Jurkat, Clone E6-1 (cell line): ENCODE measurements at regions not wholly inside any gene's neighbourhood (a gene's known extent, or its start where the extent isn't known, plus 50 kb on each side); places are given as distances from the start of the nearest gene placed in this dataset.
"Not testable (repeated sequence)": the region's sequence is repeated elsewhere in the genome, so short reads cannot be mapped to it uniquely, and the experiment has no call there.

Experiments used
- DNase-seq: peaks from one replicate; pipeline ENCODE4 v3.0.0-alpha.2; 2011; ENCODE audit warnings: low read depth, low spot score
- H3K4me3 ChIP-seq: 2 replicates; pipeline ENCODE4 v1.5.1; 2011; ENCODE audit warnings: mild to moderate bottlenecking, low read length, control low read depth, moderate library complexity

DNA sequence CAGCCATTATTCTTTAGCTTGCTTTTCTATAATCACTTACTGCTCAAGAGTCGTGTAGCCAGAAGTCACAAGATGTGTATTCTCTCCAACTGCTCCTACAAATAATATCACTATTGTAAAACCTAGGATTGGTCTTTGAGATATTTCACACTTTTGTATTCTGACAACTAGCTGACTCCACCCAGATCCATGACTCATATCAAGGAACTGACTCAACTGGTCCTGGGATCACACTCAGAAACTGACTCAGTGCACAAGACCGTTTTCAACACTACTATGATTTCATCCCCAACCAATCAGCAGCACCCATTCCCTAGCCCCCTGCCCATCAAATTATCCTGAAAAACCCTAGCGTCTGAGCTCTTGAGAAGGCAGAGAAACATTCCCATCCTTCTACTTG lies 56.5 kb upstream of the ORC5 start:
- no peak overlapping the region for H3K4me3 ChIP-seq
- no peak for DNase-seq

DNA sequence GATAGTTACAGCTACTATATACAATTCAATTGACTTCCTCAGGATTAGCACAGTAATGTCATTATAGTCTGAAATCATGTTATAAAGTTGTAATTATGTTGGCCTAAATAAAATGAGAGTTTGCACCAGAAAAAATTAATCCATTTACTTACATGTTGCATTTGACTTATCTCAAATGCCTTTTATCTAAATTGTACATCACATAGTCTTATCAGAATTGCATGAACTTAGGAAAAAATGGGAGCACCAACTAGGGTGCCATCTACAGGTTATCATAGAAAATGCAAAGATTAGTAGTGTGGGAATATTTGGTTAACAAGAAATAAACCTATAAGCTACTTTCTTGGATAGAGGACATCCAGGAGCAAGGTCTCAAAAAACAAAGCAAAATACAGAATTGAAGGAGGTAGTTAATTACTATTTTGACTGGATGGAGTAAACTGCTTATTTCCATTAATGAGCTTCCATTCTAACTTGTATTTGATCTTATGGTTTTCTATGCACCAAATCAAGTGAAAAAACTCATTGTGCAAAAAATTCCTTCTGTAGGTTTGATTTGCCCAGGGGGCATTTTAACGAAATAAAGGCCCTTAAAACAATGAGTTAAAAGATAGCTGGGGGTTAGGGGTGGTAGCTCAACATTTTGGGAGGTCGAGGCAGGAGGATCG lies 60.0 kb upstream of the ORC5 start:
- peak; percentile 6 for DNase-seq
- H3K4me3 ChIP-seq: no peak overlapping the region

DNA sequence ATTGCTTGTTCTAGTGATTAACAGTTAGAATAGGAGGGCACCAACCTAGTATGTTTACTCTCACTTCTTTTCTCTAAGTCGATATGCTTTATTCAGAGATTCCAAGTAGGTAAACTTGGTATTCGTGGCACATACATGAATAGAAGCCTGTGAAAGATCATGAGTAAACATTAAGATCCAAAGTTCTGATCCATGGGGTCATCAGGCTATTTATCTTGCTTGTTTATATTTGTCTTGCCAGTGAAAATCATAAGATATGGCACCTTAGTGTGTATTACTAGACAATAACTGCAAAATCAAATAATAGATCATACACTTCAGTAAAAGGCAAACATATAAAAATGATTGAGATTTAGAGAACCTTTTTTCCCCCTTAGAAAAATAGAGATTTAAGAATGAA lies 56.5 kb upstream of the LHFPL3 start:
- H3K4me3 ChIP-seq: no peak overlapping the region
- DNase-seq: no peak

DNA sequence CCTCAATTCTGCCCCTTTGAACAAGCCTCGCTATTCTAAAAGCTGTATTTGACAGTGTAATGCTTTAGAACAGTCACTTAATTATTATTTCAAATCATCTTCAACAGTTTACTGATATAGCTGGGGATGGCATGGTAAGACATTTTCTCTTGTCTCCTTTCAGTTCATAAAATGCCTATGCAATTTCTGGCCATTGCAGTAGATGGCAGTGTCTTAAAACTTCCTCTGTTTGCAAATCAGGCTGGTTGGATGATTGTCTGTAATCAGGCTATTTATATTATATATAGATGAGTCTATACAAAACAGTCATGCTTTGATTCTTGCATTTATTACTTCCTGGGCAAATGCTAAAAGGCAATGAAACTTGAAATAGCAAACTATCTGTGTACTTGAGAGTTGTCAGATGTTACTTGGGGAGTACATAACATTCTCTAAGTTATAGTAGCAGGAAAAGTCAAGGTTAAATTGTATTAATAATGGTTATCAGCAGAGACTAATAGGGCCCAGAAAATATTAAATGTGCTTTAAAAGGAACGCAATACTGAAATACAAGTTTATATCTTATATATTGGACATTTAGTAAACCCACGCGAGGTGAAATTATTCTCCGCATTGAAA lies 55.5 kb upstream of the LHFPL3 start:
- DNase-seq: peak; percentile 45
- no peak overlapping the region for H3K4me3 ChIP-seq

DNA sequence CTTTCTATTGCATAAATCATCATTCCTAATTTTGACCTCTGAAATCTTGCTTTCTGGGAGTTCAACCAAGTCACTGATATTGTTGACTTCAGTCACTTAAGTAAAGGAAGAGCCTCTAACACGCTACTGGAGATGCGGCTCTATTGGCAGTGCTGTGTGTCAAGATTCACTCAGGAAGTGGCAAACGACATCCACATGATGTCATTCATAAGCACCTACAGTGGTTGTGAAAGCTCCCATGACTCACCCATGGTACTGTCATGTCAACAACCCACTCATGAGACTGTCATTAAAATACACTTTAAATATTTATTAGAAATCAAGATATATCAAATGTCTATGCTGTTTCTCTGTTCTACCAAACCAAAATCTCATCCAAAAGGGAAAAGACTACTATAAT lies 52.5 kb upstream of the LHFPL3 start:
- DNase-seq: no peak
- no peak overlapping the region for H3K4me3 ChIP-seq

DNA sequence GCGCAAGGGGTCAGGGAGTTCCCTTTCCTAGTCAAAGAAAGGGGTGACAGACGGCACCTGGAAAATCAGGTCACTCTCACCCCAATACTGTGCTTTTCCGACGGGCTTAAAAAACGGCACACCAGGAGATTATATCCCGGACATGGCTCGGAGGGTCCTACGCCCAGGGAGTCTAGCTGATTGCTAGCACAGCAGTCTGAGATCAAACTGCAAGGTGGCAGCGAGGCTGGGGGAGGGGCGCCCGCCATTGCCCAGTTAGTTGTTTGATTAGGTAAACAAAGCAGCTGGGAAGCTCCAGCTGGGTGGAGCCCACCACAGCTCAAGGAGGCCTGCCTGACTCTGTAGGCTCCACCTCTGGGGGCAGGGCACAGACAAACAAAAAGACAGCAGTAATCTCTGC lies 51.7 kb upstream of the LHFPL3 start:
- H3K4me3 ChIP-seq, DNase-seq: not testable (repeated sequence)
